PC-3 (cell line): ENCODE measurements at regions not wholly inside any gene's neighbourhood (a gene's known extent, or its start where the extent isn't known, plus 50 kb on each side); places are given as distances from the start of the nearest gene placed in this dataset.

Source experiments
- EZH2 ChIP-seq: fragments of 300-600 bp; sonication (generic); IDR thresholded peaks from one replicate; pipeline ENCODE4 v1.6.1; 2017; ENCODE audit warnings: antibody characterized with exemption, mild to moderate bottlenecking, low read length; ENCODE audit not compliant: unreplicated experiment
- EZH2phosphoT487 ChIP-seq: fragments of 300-600 bp; sonication (generic); IDR thresholded peaks from 2 replicates; pipeline ENCODE4 v1.6.1; 2018; ENCODE audit warnings: mild to moderate bottlenecking, antibody characterized with exemption, low read length, borderline replicate concordance
- TF ChIP-seq, protein P1 (sequence below): fragments of 300-600 bp; sonication (generic); conservative IDR thresholded peaks from 2 replicates; pipeline ENCODE4 v1.5.1; 2017; ENCODE audit warnings: antibody characterized with exemption, low read depth, mild to moderate bottlenecking, low read length

- TF ChIP-seq, protein P1, sequence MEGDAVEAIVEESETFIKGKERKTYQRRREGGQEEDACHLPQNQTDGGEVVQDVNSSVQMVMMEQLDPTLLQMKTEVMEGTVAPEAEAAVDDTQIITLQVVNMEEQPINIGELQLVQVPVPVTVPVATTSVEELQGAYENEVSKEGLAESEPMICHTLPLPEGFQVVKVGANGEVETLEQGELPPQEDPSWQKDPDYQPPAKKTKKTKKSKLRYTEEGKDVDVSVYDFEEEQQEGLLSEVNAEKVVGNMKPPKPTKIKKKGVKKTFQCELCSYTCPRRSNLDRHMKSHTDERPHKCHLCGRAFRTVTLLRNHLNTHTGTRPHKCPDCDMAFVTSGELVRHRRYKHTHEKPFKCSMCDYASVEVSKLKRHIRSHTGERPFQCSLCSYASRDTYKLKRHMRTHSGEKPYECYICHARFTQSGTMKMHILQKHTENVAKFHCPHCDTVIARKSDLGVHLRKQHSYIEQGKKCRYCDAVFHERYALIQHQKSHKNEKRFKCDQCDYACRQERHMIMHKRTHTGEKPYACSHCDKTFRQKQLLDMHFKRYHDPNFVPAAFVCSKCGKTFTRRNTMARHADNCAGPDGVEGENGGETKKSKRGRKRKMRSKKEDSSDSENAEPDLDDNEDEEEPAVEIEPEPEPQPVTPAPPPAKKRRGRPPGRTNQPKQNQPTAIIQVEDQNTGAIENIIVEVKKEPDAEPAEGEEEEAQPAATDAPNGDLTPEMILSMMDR = no peak
- TF ChIP-seq EZH2phosphoT487 (no peak), EZH2 (no peak)
These were observed 94.8 kb downstream of the ABHD5 start for GRCh38 chr3:43785551-43785950.
